HFFc6 (cell line): ENCODE measurements at regions not wholly inside any gene's neighbourhood (a gene's known extent, or its start where the extent isn't known, plus 50 kb on each side); places are given as distances from the start of the nearest gene placed in this dataset.

Source experiments
- DNase-seq: peaks from one replicate; pipeline ENCODE4 v3.0.0-alpha.2; 2018
- H3K27ac Mint-ChIP-seq: 2 replicates; pipeline ENCODE4 v1.8.0; 2020; ENCODE audit warnings: mild to moderate bottlenecking, mixed read lengths
- H3K27me3 Mint-ChIP-seq: 2 replicates; pipeline ENCODE4 v1.8.0; 2021; ENCODE audit warnings: mild to moderate bottlenecking, moderate library complexity, mixed read lengths; ENCODE audit not compliant: insufficient read depth
- H3K36me3 Mint-ChIP-seq: 2 replicates; pipeline ENCODE4 v1.8.0; 2021; ENCODE audit warnings: low read depth, mixed read lengths
- H3K4me1 Mint-ChIP-seq: 2 replicates; pipeline ENCODE4 v1.8.0; 2020; ENCODE audit warnings: low read depth, mixed read lengths
- H3K4me3 Mint-ChIP-seq: 2 replicates; pipeline ENCODE4 v1.8.0; 2020; ENCODE audit warnings: mild to moderate bottlenecking, moderate library complexity, mixed read lengths
- H3K9me3 Mint-ChIP-seq: 2 replicates; pipeline ENCODE4 v1.8.0; 2020; ENCODE audit warnings: mild to moderate bottlenecking, mixed read lengths
- CTCF ChIP-seq: fragments of 200-600 bp; sonication (generic); IDR thresholded peaks from 2 replicates; pipeline ENCODE4 v1.5.0; 2021; ENCODE audit warnings: antibody characterized with exemption, mild to moderate bottlenecking

GRCh38 chr7:138169441-138169851 lies 93.2 kb downstream of the AKR1D1 start:
- peaks cover 6% of the 10 kb centered on the region for H3K27me3 Mint-ChIP-seq
- H3K9me3 Mint-ChIP-seq = peaks cover 14% of the 10 kb centered on the region
- H3K36me3 Mint-ChIP-seq = peaks cover 14% of the 10 kb centered on the region
- no peak for DNase-seq
- H3K4me3 Mint-ChIP-seq = no peak overlapping the region
- H3K27ac Mint-ChIP-seq = no peak overlapping the region
- H3K4me1 Mint-ChIP-seq = no peaks in the 10 kb centered on the region
- no peak for TF ChIP-seq CTCF

GRCh38 chr7:138170298-138170697 lies 94.0 kb downstream of the AKR1D1 start:
- no peak for DNase-seq
- no peak overlapping the region for H3K27ac Mint-ChIP-seq
- no peaks in the 10 kb centered on the region for H3K4me1 Mint-ChIP-seq
- H3K36me3 Mint-ChIP-seq = peaks cover 7% of the 10 kb centered on the region; the same call in 1 of the 2 replicates
- TF ChIP-seq CTCF = no peak
- peaks cover 6% of the 10 kb centered on the region for H3K27me3 Mint-ChIP-seq
- H3K4me3 Mint-ChIP-seq = no peak overlapping the region
- peaks cover 9% of the 10 kb centered on the region for H3K9me3 Mint-ChIP-seq

GRCh38 chr7:138170959-138171703 lies 94.9 kb downstream of the AKR1D1 start:
- no peaks in the 10 kb centered on the region for H3K4me1 Mint-ChIP-seq
- no peak overlapping the region for H3K27ac Mint-ChIP-seq
- TF ChIP-seq CTCF = no peak
- peaks cover 6% of the 10 kb centered on the region for H3K27me3 Mint-ChIP-seq
- peaks cover 10% of the 10 kb centered on the region for H3K9me3 Mint-ChIP-seq
- H3K36me3 Mint-ChIP-seq = peaks cover 7% of the 10 kb centered on the region; the same call in 1 of the 2 replicates
- no peak for DNase-seq
- peak overlapping the region; percentile 11; the same call in 1 of the 2 replicates for H3K4me3 Mint-ChIP-seq

- no peak overlapping the region for H3K4me3 Mint-ChIP-seq
- H3K9me3 Mint-ChIP-seq = peaks cover 13% of the 10 kb centered on the region
- peaks cover 4% of the 10 kb centered on the region; the same call in 1 of the 2 replicates for H3K4me1 Mint-ChIP-seq
- no peak for TF ChIP-seq CTCF
- peaks cover 7% of the 10 kb centered on the region; the same call in 1 of the 2 replicates for H3K36me3 Mint-ChIP-seq
- DNase-seq = no peak
- peaks cover 6% of the 10 kb centered on the region for H3K27me3 Mint-ChIP-seq
- no peak overlapping the region for H3K27ac Mint-ChIP-seq
These were observed 97.3 kb downstream of the AKR1D1 start for GRCh38 chr7:138173548-138173947.

GRCh38 chr7:138176060-138176459 lies 99.8 kb downstream of the AKR1D1 start:
- Mint-ChIP-seq H3K36me3 (peaks cover 7% of the 10 kb centered on the region; the same call in 1 of the 2 replicates), H3K27me3 (peaks cover 4% of the 10 kb centered on the region), H3K9me3 (peaks cover 13% of the 10 kb centered on the region), H3K4me1 (peaks cover 4% of the 10 kb centered on the region; the same call in 1 of the 2 replicates), H3K4me3 (no peak overlapping the region), H3K27ac (no peak overlapping the region)
- TF ChIP-seq CTCF = no peak
- no peak for DNase-seq
